22Rv1 (cell line): ENCODE measurements at regions not wholly inside any gene's neighbourhood (a gene's known extent, or its start where the extent isn't known, plus 50 kb on each side); places are given as distances from the start of the nearest gene placed in this dataset.

Experiments used
- CTCF ChIP-seq: fragments of 450-650 bp; IDR thresholded peaks from 2 replicates; pipeline ENCODE4 v1.5.1; 2017; ENCODE audit warnings: mild to moderate bottlenecking
- ZFX ChIP-seq: fragments of 450-650 bp; IDR thresholded peaks from 2 replicates; pipeline ENCODE4 v1.6.1; 2017; ENCODE audit warnings: antibody characterized with exemption, borderline replicate concordance

- no peak for TF ChIP-seq CTCF
- no peak for TF ChIP-seq ZFX
These were observed 426.7 kb upstream of the PMFBP1 start for GRCh38 chr16:72598696-72599095.
